ENCODE measurements at regions not wholly inside any gene's neighbourhood (a gene's known extent, or its start where the extent isn't known, plus 50 kb on each side); places are given as distances from the start of the nearest gene placed in this dataset.
"Not testable (repeated sequence)": the region's sequence is repeated elsewhere in the genome, so short reads cannot be mapped to it uniquely, and the experiment has no call there.

GRCh38 chrX:1749499-1749898 lies 134.6 kb downstream of the ASMT start:
- Histone ChIP-seq H2AK5ac (ENCODE audit: low read length, severe bottlenecking) (no peak overlapping the region), H3K9me3 (ENCODE audit: control insufficient read depth, low read length) (peaks cover 31% of the 10 kb centered on the region), H3K14ac (ENCODE audit: low read length in 2 of 2) (no peak overlapping the region), H3K4me3 (ENCODE audit: insufficient read depth in 1 of 2, low read depth in 1 of 2, low read length in 2 of 2) (no peak overlapping the region), H4K91ac (ENCODE audit: low read length) (no peak overlapping the region), H3K18ac (ENCODE audit: low read depth in 1 of 2, low read length in 2 of 2) (no peak overlapping the region), H3K4ac (ENCODE audit: low read depth in 1 of 2, low read length in 2 of 2) (no peak overlapping the region), H2BK15ac (ENCODE audit: low read depth, poor library complexity, severe bottlenecking) (no peak overlapping the region), H3K23ac (ENCODE audit: low read length in 2 of 2) (no peak overlapping the region), H3K4me2 (ENCODE audit: low read length, poor library complexity, severe bottlenecking) (no peak overlapping the region), H2BK120ac (ENCODE audit: low read depth, low read length) (no peak overlapping the region), H3K27ac (ENCODE audit: low read length, poor library complexity, severe bottlenecking) (no peak overlapping the region), H2BK5ac (ENCODE audit: low read depth, low read length, poor library complexity, severe bottlenecking) (no peak overlapping the region), H2BK12ac (ENCODE audit: low read length in 2 of 2) (no peak overlapping the region), H3K9ac (ENCODE audit: low read length) (no peak overlapping the region), H4K8ac (ENCODE audit: low read length) (no peak overlapping the region), H2AFZ (ENCODE audit: low read depth, low read length) (no peak overlapping the region), H3K79me1 (replicated peaks; ENCODE audit: low read length, poor library complexity, severe bottlenecking) (no peaks in the 10 kb centered on the region), H3K27me3 (ENCODE audit: control insufficient read depth in 1 of 2, insufficient read depth in 1 of 2, low read length in 2 of 2) (no peaks in the 10 kb centered on the region), H3K4me1 (ENCODE audit: control insufficient read depth, insufficient read depth, low read depth, low read length) (no peaks in the 10 kb centered on the region), H3K36me3 (ENCODE audit: control insufficient read depth in 1 of 2, insufficient read depth in 2 of 2, low read depth in 1 of 2, low read length in 2 of 2) (no peaks in the 10 kb centered on the region)
- DNase-seq = no peak
- WGBS = 58% methylated on average over 7 of the region's 7 CpGs

- H2BK15ac ChIP-seq (ENCODE audit: low read depth, poor library complexity, severe bottlenecking) = no peak overlapping the region
- H2AK5ac ChIP-seq (ENCODE audit: low read length, severe bottlenecking) = no peak overlapping the region
- H3K4ac ChIP-seq (ENCODE audit: low read depth in 1 of 2, low read length in 2 of 2) = no peak overlapping the region
- H3K79me1 ChIP-seq (replicated peaks; ENCODE audit: low read length, poor library complexity, severe bottlenecking) = no peaks in the 10 kb centered on the region
- no peak overlapping the region for H4K8ac ChIP-seq (ENCODE audit: low read length)
- no peak overlapping the region for H3K4me2 ChIP-seq (ENCODE audit: low read length, poor library complexity, severe bottlenecking)
- WGBS = 63% methylated on average over 5 of the region's 5 CpGs
- H3K23ac ChIP-seq (ENCODE audit: low read length in 2 of 2) = no peak overlapping the region
- no peak overlapping the region for H3K14ac ChIP-seq (ENCODE audit: low read length in 2 of 2)
- H3K18ac ChIP-seq (ENCODE audit: low read depth in 1 of 2, low read length in 2 of 2) = no peak overlapping the region
- DNase-seq = no peak
- H2BK12ac ChIP-seq (ENCODE audit: low read length in 2 of 2) = no peak overlapping the region
- no peaks in the 10 kb centered on the region for H3K36me3 ChIP-seq (ENCODE audit: control insufficient read depth in 1 of 2, insufficient read depth in 2 of 2, low read depth in 1 of 2, low read length in 2 of 2)
- no peak overlapping the region for H2BK120ac ChIP-seq (ENCODE audit: low read depth, low read length)
- peaks cover 31% of the 10 kb centered on the region for H3K9me3 ChIP-seq (ENCODE audit: control insufficient read depth, low read length)
- H2AFZ ChIP-seq (ENCODE audit: low read depth, low read length) = no peak overlapping the region
- no peak overlapping the region for H3K9ac ChIP-seq (ENCODE audit: low read length)
- no peaks in the 10 kb centered on the region for H3K4me1 ChIP-seq (ENCODE audit: control insufficient read depth, insufficient read depth, low read depth, low read length)
- H3K27me3 ChIP-seq (ENCODE audit: control insufficient read depth in 1 of 2, insufficient read depth in 1 of 2, low read length in 2 of 2) = no peaks in the 10 kb centered on the region
- no peak overlapping the region for H3K4me3 ChIP-seq (ENCODE audit: insufficient read depth in 1 of 2, low read depth in 1 of 2, low read length in 2 of 2)
- no peak overlapping the region for H3K27ac ChIP-seq (ENCODE audit: low read length, poor library complexity, severe bottlenecking)
- no peak overlapping the region for H2BK5ac ChIP-seq (ENCODE audit: low read depth, low read length, poor library complexity, severe bottlenecking)
- no peak overlapping the region for H4K91ac ChIP-seq (ENCODE audit: low read length)
Measured at GRCh38 chrX:1750267-1750666, 135.4 kb downstream of the ASMT start.

- no peak overlapping the region for H3K27ac ChIP-seq (ENCODE audit: low read length, poor library complexity, severe bottlenecking)
- H3K9ac ChIP-seq (ENCODE audit: low read length) = no peak overlapping the region
- no peak overlapping the region for H3K18ac ChIP-seq (ENCODE audit: low read depth in 1 of 2, low read length in 2 of 2)
- DNase-seq = no peak
- H3K4me3 ChIP-seq (ENCODE audit: insufficient read depth in 1 of 2, low read depth in 1 of 2, low read length in 2 of 2) = no peak overlapping the region
- H3K36me3 ChIP-seq (ENCODE audit: control insufficient read depth in 1 of 2, insufficient read depth in 2 of 2, low read depth in 1 of 2, low read length in 2 of 2) = no peaks in the 10 kb centered on the region
- H3K23ac ChIP-seq (ENCODE audit: low read length in 2 of 2) = no peak overlapping the region
- H3K14ac ChIP-seq (ENCODE audit: low read length in 2 of 2) = no peak overlapping the region
- H2BK15ac ChIP-seq (ENCODE audit: low read depth, poor library complexity, severe bottlenecking) = no peak overlapping the region
- H3K9me3 ChIP-seq (ENCODE audit: control insufficient read depth, low read length) = peaks cover 24% of the 10 kb centered on the region
- H2BK120ac ChIP-seq (ENCODE audit: low read depth, low read length) = no peak overlapping the region
- H3K4me1 ChIP-seq (ENCODE audit: control insufficient read depth, insufficient read depth, low read depth, low read length) = no peaks in the 10 kb centered on the region
- no peak overlapping the region for H2BK5ac ChIP-seq (ENCODE audit: low read depth, low read length, poor library complexity, severe bottlenecking)
- H3K4me2 ChIP-seq (ENCODE audit: low read length, poor library complexity, severe bottlenecking) = no peak overlapping the region
- no peaks in the 10 kb centered on the region for H3K27me3 ChIP-seq (ENCODE audit: control insufficient read depth in 1 of 2, insufficient read depth in 1 of 2, low read length in 2 of 2)
- no peak overlapping the region for H4K8ac ChIP-seq (ENCODE audit: low read length)
- no peak overlapping the region for H2AFZ ChIP-seq (ENCODE audit: low read depth, low read length)
- no peak overlapping the region for H2AK5ac ChIP-seq (ENCODE audit: low read length, severe bottlenecking)
- no peaks in the 10 kb centered on the region for H3K79me1 ChIP-seq (replicated peaks; ENCODE audit: low read length, poor library complexity, severe bottlenecking)
- WGBS = 78% methylated on average over 3 of the region's 5 CpGs
- H3K4ac ChIP-seq (ENCODE audit: low read depth in 1 of 2, low read length in 2 of 2) = no peak overlapping the region
- no peak overlapping the region for H2BK12ac ChIP-seq (ENCODE audit: low read length in 2 of 2)
- H4K91ac ChIP-seq (ENCODE audit: low read length) = no peak overlapping the region
Measured at GRCh38 chrX:1751781-1752180, 136.9 kb downstream of the ASMT start.

GRCh38 chrX:1752799-1753198 lies 137.9 kb downstream of the ASMT start:
- not testable (repeated sequence) for DNase-seq; H2BK5ac ChIP-seq (ENCODE audit: low read depth, low read length, poor library complexity, severe bottlenecking); H2AK5ac ChIP-seq (ENCODE audit: low read length, severe bottlenecking); H3K23ac ChIP-seq (ENCODE audit: low read length in 2 of 2); H4K8ac ChIP-seq (ENCODE audit: low read length); H3K27ac ChIP-seq (ENCODE audit: low read length, poor library complexity, severe bottlenecking); H3K4me2 ChIP-seq (ENCODE audit: low read length, poor library complexity, severe bottlenecking); H3K4me3 ChIP-seq (ENCODE audit: insufficient read depth in 1 of 2, low read depth in 1 of 2, low read length in 2 of 2); H3K18ac ChIP-seq (ENCODE audit: low read depth in 1 of 2, low read length in 2 of 2); H2AFZ ChIP-seq (ENCODE audit: low read depth, low read length); H3K9ac ChIP-seq (ENCODE audit: low read length); H3K79me1 ChIP-seq (replicated peaks; ENCODE audit: low read length, poor library complexity, severe bottlenecking); H2BK12ac ChIP-seq (ENCODE audit: low read length in 2 of 2); H4K91ac ChIP-seq (ENCODE audit: low read length); H3K4ac ChIP-seq (ENCODE audit: low read depth in 1 of 2, low read length in 2 of 2); H3K27me3 ChIP-seq (ENCODE audit: control insufficient read depth in 1 of 2, insufficient read depth in 1 of 2, low read length in 2 of 2); H3K36me3 ChIP-seq (ENCODE audit: control insufficient read depth in 1 of 2, insufficient read depth in 2 of 2, low read depth in 1 of 2, low read length in 2 of 2); H2BK120ac ChIP-seq (ENCODE audit: low read depth, low read length); H3K14ac ChIP-seq (ENCODE audit: low read length in 2 of 2); H3K4me1 ChIP-seq (ENCODE audit: control insufficient read depth, insufficient read depth, low read depth, low read length); H2BK15ac ChIP-seq (ENCODE audit: low read depth, poor library complexity, severe bottlenecking)
- peaks cover 28% of the 10 kb centered on the region for H3K9me3 ChIP-seq (ENCODE audit: control insufficient read depth, low read length)
